ENCODE measurements at regions not wholly inside any gene's neighbourhood (a gene's known extent, or its start where the extent isn't known, plus 50 kb on each side); places are given as distances from the start of the nearest gene placed in this dataset.

DNA sequence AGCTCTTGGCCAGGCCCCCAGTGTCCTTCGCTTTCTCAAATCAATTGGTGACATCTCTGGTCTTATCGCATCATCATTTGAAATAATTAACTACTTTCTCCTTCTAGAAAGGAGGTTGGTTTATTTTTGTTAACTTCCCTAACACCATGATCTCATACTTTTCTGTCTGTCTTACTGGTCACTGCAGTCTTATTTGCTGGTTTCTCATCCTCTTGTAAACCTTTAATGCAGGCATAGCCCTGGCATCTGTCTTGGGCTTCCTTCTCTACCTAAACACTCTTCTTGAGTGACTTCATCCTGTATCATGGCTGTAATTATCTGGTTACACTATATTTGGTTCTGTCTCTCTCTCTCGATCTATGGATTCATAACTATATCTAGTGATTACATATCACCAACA, 152.8 kb downstream of the CYSLTR2 start (continued):
- TF ChIP-seq, protein P1, sequence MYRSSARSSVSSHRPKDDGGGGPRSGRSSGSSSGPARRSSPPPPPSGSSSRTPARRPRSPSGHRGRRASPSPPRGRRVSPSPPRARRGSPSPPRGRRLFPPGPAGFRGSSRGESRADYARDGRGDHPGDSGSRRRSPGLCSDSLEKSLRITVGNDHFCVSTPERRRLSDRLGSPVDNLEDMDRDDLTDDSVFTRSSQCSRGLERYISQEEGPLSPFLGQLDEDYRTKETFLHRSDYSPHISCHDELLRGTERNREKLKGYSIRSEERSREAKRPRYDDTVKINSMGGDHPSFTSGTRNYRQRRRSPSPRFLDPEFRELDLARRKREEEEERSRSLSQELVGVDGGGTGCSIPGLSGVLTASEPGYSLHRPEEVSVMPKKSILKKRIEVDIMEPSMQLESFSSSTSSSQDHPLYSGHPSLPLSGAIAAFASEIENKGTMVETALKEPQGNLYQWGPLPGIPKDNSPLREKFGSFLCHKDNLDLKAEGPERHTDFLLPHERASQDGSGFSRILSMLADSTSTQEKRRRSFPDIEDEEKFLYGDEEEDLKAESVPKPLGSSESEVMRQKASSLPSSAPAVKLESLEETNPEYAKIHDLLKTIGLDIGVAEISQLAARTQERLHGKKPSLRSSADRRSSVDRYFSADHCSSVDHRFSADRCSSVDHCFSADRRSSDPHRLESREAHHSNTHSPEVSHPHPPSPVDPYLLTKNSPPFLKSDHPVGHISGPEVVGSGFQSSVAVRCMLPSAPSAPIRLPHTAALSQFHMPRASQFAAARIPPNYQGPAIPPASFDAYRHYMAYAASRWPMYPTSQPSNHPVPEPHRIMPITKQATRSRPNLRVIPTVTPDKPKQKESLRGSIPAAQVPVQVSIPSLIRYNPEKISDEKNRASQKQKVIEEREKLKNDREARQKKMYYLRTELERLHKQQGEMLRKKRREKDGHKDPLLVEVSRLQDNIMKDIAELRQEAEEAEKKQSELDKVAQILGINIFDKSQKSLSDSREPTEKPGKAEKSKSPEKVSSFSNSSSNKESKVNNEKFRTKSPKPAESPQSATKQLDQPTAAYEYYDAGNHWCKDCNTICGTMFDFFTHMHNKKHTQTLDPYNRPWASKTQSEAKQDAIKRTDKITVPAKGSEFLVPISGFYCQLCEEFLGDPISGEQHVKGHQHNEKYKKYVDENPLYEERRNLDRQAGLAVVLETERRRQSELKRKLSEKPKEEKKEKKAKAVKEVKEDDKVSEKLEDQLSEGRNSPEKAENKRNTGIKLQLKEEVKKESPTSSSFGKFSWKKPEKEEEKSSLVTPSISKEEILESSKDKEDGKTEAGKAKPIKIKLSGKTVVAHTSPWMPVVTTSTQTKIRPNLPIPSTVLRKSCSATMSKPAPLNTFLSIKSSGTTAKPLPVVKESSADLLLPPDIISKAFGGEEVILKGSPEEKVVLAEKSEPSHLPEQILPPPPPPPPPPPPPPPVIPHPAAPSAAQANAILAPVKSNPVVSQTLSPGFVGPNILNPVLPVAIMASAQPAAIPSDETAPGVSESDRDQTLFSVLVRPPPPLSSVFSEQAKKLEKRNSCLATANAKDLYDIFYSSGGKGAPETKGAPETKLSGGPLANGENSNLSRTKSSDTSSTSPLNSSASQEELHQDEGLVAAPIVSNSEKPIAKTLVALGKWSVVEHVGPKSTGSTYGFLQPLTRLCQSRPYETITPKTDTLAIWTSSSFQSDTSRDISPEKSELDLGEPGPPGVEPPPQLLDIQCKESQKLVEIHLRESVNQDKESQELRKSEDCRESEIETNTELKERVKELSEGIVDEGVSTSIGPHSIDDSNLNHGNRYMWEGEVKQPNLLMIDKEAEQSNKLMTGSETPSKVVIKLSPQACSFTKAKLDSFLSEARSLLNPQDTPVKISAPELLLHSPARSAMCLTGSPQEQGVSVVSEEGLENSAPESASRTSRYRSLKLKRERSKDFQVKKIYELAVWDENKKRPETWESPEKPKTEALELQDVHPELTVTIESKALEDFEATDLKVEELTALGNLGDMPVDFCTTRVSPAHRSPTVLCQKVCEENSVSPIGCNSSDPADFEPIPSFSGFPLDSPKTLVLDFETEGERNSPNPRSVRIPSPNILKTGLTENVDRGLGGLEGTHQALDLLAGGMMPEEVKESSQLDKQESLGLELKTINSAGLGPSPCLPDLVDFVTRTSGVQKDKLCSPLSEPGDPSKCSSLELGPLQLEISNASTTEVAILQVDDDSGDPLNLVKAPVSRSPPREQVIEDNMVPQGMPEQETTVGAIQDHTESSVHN (CRISPR knock-in tag; IDR thresholded peaks at IDR 0.05) = no peak
- TF ChIP-seq, protein P2, sequence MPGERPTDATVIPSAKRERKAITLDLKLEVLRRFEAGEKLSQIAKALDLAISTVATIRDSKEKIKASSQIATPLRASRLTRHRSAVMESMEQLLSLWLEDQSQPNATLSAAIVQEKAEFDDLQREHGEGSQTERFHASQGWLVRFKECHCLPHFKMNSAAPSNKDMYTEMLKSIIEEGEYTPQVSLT (CRISPR knock-in tag; IDR thresholded peaks at IDR 0.05; ENCODE audit: borderline replicate concordance, low read depth) = no peak
- TF ChIP-seq ZNF160 (CRISPR knock-in tag; IDR thresholded peaks at IDR 0.05) = no peak
- no peak for TF ChIP-seq SOX5 (CRISPR knock-in tag; IDR thresholded peaks at IDR 0.05; ENCODE audit: borderline replicate concordance)
- TF ChIP-seq, protein P3, sequence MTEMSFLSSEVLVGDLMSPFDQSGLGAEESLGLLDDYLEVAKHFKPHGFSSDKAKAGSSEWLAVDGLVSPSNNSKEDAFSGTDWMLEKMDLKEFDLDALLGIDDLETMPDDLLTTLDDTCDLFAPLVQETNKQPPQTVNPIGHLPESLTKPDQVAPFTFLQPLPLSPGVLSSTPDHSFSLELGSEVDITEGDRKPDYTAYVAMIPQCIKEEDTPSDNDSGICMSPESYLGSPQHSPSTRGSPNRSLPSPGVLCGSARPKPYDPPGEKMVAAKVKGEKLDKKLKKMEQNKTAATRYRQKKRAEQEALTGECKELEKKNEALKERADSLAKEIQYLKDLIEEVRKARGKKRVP (CRISPR knock-in tag; IDR thresholded peaks at IDR 0.05) = no peak
- TF ChIP-seq, protein P4, sequence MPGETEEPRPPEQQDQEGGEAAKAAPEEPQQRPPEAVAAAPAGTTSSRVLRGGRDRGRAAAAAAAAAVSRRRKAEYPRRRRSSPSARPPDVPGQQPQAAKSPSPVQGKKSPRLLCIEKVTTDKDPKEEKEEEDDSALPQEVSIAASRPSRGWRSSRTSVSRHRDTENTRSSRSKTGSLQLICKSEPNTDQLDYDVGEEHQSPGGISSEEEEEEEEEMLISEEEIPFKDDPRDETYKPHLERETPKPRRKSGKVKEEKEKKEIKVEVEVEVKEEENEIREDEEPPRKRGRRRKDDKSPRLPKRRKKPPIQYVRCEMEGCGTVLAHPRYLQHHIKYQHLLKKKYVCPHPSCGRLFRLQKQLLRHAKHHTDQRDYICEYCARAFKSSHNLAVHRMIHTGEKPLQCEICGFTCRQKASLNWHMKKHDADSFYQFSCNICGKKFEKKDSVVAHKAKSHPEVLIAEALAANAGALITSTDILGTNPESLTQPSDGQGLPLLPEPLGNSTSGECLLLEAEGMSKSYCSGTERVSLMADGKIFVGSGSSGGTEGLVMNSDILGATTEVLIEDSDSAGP (CRISPR knock-in tag; IDR thresholded peaks at IDR 0.05; ENCODE audit: borderline replicate concordance) = no peak

All from HepG2 (cell line).